ENCODE measurements at regions not wholly inside any gene's neighbourhood (a gene's known extent, or its start where the extent isn't known, plus 50 kb on each side); places are given as distances from the start of the nearest gene placed in this dataset.

- no peaks in the 10 kb centered on the region for H3K79me2 ChIP-seq (ENCODE audit: insufficient read depth, low read depth)
- H2AFZ ChIP-seq (ENCODE audit: low read depth): no peak overlapping the region
- H3K9ac ChIP-seq: no peak overlapping the region
These were observed 463.8 kb downstream of the PRKD1 start for GRCh38 chr14:29463727-29464395.

GRCh38 chr14:29465095-29465494, 462.6 kb downstream of the PRKD1 start:
- Histone ChIP-seq H3K27me3 (ENCODE audit: insufficient read depth, low read depth) (no peaks in the 10 kb centered on the region), H3K9ac (no peak overlapping the region), H3K4me2 (no peak overlapping the region), H2AFZ (ENCODE audit: low read depth) (no peak overlapping the region), H3K27ac (no peak overlapping the region), H3K4me3 (IDR thresholded peaks at IDR 0.05; ENCODE audit: insufficient read depth, low read depth, low read length) (no peak overlapping the region), H4K20me1 (ENCODE audit: insufficient read depth) (no peaks in the 10 kb centered on the region), H3K36me3 (ENCODE audit: insufficient read depth) (no peaks in the 10 kb centered on the region), H3K4me1 (ENCODE audit: low read depth, poor library complexity, severe bottlenecking) (no peaks in the 10 kb centered on the region), H3K79me2 (ENCODE audit: insufficient read depth, low read depth) (no peaks in the 10 kb centered on the region)
- TF ChIP-seq CTCF (conservative IDR thresholded peaks at IDR 0.05; ENCODE audit: low read depth, low read length): no peak

More at GRCh38 chr14:29463727-29464395, 463.8 kb downstream of the PRKD1 start:
- H3K27ac ChIP-seq: no peak overlapping the region
- no peaks in the 10 kb centered on the region for H3K36me3 ChIP-seq (ENCODE audit: insufficient read depth)
- TF ChIP-seq CTCF (conservative IDR thresholded peaks at IDR 0.05; ENCODE audit: low read depth, low read length): no peak
- H3K4me3 ChIP-seq (IDR thresholded peaks at IDR 0.05; ENCODE audit: insufficient read depth, low read depth, low read length): no peak overlapping the region
- H3K4me1 ChIP-seq (ENCODE audit: low read depth, poor library complexity, severe bottlenecking): no peaks in the 10 kb centered on the region
- H3K27me3 ChIP-seq (ENCODE audit: insufficient read depth, low read depth): no peaks in the 10 kb centered on the region
- H3K4me2 ChIP-seq: no peak overlapping the region
- H4K20me1 ChIP-seq (ENCODE audit: insufficient read depth): no peaks in the 10 kb centered on the region

GRCh38 chr14:29475641-29476040, 452.0 kb downstream of the PRKD1 start:
- Histone ChIP-seq H3K36me3 (ENCODE audit: insufficient read depth) (no peaks in the 10 kb centered on the region), H4K20me1 (ENCODE audit: insufficient read depth) (no peaks in the 10 kb centered on the region), H3K79me2 (ENCODE audit: insufficient read depth, low read depth) (no peaks in the 10 kb centered on the region), H3K27ac (no peak overlapping the region), H2AFZ (ENCODE audit: low read depth) (no peak overlapping the region), H3K4me2 (no peak overlapping the region), H3K9ac (no peak overlapping the region), H3K4me1 (ENCODE audit: low read depth, poor library complexity, severe bottlenecking) (no peaks in the 10 kb centered on the region), H3K27me3 (ENCODE audit: insufficient read depth, low read depth) (no peaks in the 10 kb centered on the region), H3K4me3 (IDR thresholded peaks at IDR 0.05; ENCODE audit: insufficient read depth, low read depth, low read length) (no peak overlapping the region)
- no peak for TF ChIP-seq CTCF (conservative IDR thresholded peaks at IDR 0.05; ENCODE audit: low read depth, low read length)

- no peaks in the 10 kb centered on the region for H3K36me3 ChIP-seq (ENCODE audit: insufficient read depth)
- no peak overlapping the region for H3K27ac ChIP-seq
- TF ChIP-seq CTCF (conservative IDR thresholded peaks at IDR 0.05; ENCODE audit: low read depth, low read length): no peak
These were observed 441.5 kb downstream of the PRKD1 start for GRCh38 chr14:29486132-29486531.

More at GRCh38 chr14:29486132-29486531, 441.5 kb downstream of the PRKD1 start:
- Histone ChIP-seq H3K4me2 (no peak overlapping the region), H3K4me3 (IDR thresholded peaks at IDR 0.05; ENCODE audit: insufficient read depth, low read depth, low read length) (no peak overlapping the region), H2AFZ (ENCODE audit: low read depth) (no peak overlapping the region), H3K4me1 (ENCODE audit: low read depth, poor library complexity, severe bottlenecking) (no peaks in the 10 kb centered on the region), H4K20me1 (ENCODE audit: insufficient read depth) (no peaks in the 10 kb centered on the region), H3K9ac (no peak overlapping the region), H3K27me3 (ENCODE audit: insufficient read depth, low read depth) (no peaks in the 10 kb centered on the region), H3K79me2 (ENCODE audit: insufficient read depth, low read depth) (no peaks in the 10 kb centered on the region)

Data from KMS-11 (cell line).